ENCODE measurements at regions not wholly inside any gene's neighbourhood (a gene's known extent, or its start where the extent isn't known, plus 50 kb on each side); places are given as distances from the start of the nearest gene placed in this dataset.

DNA sequence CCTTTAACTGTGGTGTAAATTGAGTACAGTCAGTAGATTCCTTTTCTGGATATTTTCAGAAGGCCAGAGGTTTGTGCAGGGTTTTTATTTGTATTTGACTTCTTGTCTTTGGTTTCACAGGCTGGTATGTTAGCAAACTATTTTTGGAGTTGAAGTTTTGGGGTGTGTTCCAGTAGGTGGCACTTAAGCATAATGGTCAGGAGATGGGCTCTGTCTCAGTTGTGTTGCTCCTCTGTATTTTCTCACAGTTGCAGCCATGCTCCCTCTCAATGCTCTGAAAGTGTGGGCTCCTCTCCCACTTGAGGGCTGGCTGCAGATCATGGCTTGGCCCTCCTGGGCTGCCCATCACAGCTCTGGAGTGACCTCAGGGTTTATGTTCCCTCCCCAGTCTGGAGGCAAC lies 267.0 kb upstream of the PCSK5 start:
- Histone ChIP-seq H3K27ac (ENCODE audit: low read length) (no peak overlapping the region), H3K27me3 (replicated peaks in 1 of 2; ENCODE audit: control insufficient read depth in 2 of 2, extremely low read depth in 1 of 2, insufficient read depth in 2 of 2, low read length in 1 of 2) (peaks cover 0 to 19% of the 10 kb centered on the region in 2 experiments), H3K9me3 (no peaks in the 10 kb centered on the region), H3K4me1 (ENCODE audit: control insufficient read depth in 1 of 2, extremely low read depth in 1 of 2, insufficient read depth in 2 of 2, low read length in 2 of 2) (no peaks in the 10 kb centered on the region), H3K36me3 (ENCODE audit: control insufficient read depth in 2 of 2, extremely low read depth in 1 of 2, insufficient read depth in 1 of 2, low read length in 1 of 2) (no peaks in the 10 kb centered on the region), H3K4me3 (ENCODE audit: control insufficient read depth in 1 of 2, extremely low read depth in 1 of 2, low read length in 1 of 2) (no peak overlapping the region)
- no peak overlapping the region for H3K27ac Mint-ChIP-seq
- H3K36me3 Mint-ChIP-seq: no peaks in the 10 kb centered on the region
- ChIA-PET POLR2A (no interaction called here), CTCF (no interaction called here)
- H3K9me3 Mint-ChIP-seq: peaks cover 0 to 8% (median 5%) of the 10 kb centered on the region in 3 donors
- H3K4me1 Mint-ChIP-seq: no peaks in the 10 kb centered on the region
- DNase-seq (no peak), ATAC-seq (replicated peaks in 1 of 4) (no peak)
- no peak overlapping the region for H3K4me3 Mint-ChIP-seq
- peaks cover 23 to 25% of the 10 kb centered on the region in 2 donors for H3K27me3 Mint-ChIP-seq

DNA sequence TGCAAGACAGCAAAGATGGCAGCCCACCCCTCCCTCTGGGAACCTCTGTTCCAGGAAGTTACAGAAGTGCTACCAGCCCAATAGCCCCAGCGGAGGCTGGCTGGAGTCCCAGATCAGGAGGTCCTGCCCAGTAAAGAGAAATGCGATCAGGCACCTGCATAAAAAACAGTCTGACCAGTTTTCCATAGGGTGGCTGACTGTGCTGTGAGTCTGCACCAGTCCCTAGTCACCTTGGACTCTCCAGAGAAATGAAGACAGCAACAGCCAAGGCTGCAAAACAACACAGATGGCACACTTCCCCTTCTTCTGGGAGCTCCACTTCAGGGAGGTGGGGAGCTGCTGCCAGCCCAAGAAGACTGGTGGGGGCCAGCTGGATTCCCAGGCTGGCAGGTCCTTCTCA lies 265.5 kb upstream of the PCSK5 start:
- peaks cover 0 to 19% of the 10 kb centered on the region in 2 experiments for H3K27me3 ChIP-seq (replicated peaks in 1 of 2; ENCODE audit: control insufficient read depth in 2 of 2, extremely low read depth in 1 of 2, insufficient read depth in 2 of 2, low read length in 1 of 2)
- DNase-seq: no peak
- H3K9me3 ChIP-seq: no peaks in the 10 kb centered on the region
- no peaks in the 10 kb centered on the region for H3K4me1 ChIP-seq (ENCODE audit: control insufficient read depth in 1 of 2, extremely low read depth in 1 of 2, insufficient read depth in 2 of 2, low read length in 2 of 2)
- no peak overlapping the region for H3K27ac Mint-ChIP-seq
- H3K4me3 ChIP-seq (ENCODE audit: control insufficient read depth in 1 of 2, extremely low read depth in 1 of 2, low read length in 1 of 2): no peak overlapping the region
- peaks cover 23 to 25% of the 10 kb centered on the region in 2 donors for H3K27me3 Mint-ChIP-seq
- ChIA-PET POLR2A (interaction anchor here in 1 of 2 donors (0.5 kb wide), 1 partner anchor 212 kb away, joined by 3 read pairs; no protein-coding TSS in a partner anchor), CTCF (interaction anchor here in 1 of 2 donors (0.6 kb wide), 1 partner anchor 678 kb away, joined by 6 read pairs; no protein-coding TSS in a partner anchor)
- H3K36me3 Mint-ChIP-seq: no peaks in the 10 kb centered on the region
- no peaks in the 10 kb centered on the region for H3K4me1 Mint-ChIP-seq
- 83% methylated on average over 2 of the region's 2 CpGs for WGBS (ENCODE audit: insufficient coverage)
- H3K27ac ChIP-seq (ENCODE audit: low read length): no peak overlapping the region
- H3K36me3 ChIP-seq (ENCODE audit: control insufficient read depth in 2 of 2, extremely low read depth in 1 of 2, insufficient read depth in 1 of 2, low read length in 1 of 2): no peaks in the 10 kb centered on the region
- H3K4me3 Mint-ChIP-seq: no peak overlapping the region
- peaks cover 0 to 8% (median 5%) of the 10 kb centered on the region in 3 donors for H3K9me3 Mint-ChIP-seq
- no peak for ATAC-seq (replicated peaks in 1 of 4)

DNA sequence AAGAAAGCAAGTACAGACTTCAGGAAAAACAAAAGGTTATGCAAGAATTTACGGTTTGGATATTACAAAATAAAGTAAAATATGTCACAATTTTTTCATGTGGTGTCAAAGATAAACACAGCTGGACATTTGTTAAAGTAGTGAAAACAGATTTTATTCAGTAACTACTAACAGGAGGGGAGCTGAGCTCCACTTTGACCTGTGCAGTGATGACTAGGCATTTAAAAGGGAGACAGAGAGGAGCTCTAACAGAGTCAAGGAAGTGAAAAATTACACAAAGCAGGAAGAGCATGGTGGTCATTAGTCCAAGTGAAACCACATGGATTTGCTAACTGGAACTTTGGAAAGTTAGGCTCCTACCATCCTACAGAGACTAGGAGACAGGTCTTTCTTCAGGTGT lies 263.6 kb upstream of the PCSK5 start:
- DNase-seq (no peak), ATAC-seq (replicated peaks in 1 of 4) (no peak)
- H3K27me3 Mint-ChIP-seq: peaks cover 16 to 23% of the 10 kb centered on the region in 2 donors
- H3K4me3 Mint-ChIP-seq: no peak overlapping the region
- H3K4me1 ChIP-seq (ENCODE audit: control insufficient read depth in 1 of 2, extremely low read depth in 1 of 2, insufficient read depth in 2 of 2, low read length in 2 of 2): no peaks in the 10 kb centered on the region
- no peaks in the 10 kb centered on the region for H3K9me3 Mint-ChIP-seq
- no peaks in the 10 kb centered on the region for H3K4me1 Mint-ChIP-seq
- POLR2A ChIA-PET: no interaction called here
- no peak overlapping the region for H3K27ac ChIP-seq (ENCODE audit: low read length)
- H3K27me3 ChIP-seq (replicated peaks in 1 of 2; ENCODE audit: control insufficient read depth in 2 of 2, extremely low read depth in 1 of 2, insufficient read depth in 2 of 2, low read length in 1 of 2): peaks cover 0 to 19% of the 10 kb centered on the region in 2 experiments
- H3K36me3 Mint-ChIP-seq: no peaks in the 10 kb centered on the region
- no peaks in the 10 kb centered on the region for H3K9me3 ChIP-seq
- no peaks in the 10 kb centered on the region for H3K36me3 ChIP-seq (ENCODE audit: control insufficient read depth in 2 of 2, extremely low read depth in 1 of 2, insufficient read depth in 1 of 2, low read length in 1 of 2)
- H3K27ac Mint-ChIP-seq: no peak overlapping the region
- WGBS (ENCODE audit: insufficient coverage): no CpG with 5 or more reads among the region's 1 CpG
- CTCF ChIA-PET: no interaction called here
- H3K4me3 ChIP-seq (ENCODE audit: control insufficient read depth in 1 of 2, extremely low read depth in 1 of 2, low read length in 1 of 2): no peak overlapping the region

DNA sequence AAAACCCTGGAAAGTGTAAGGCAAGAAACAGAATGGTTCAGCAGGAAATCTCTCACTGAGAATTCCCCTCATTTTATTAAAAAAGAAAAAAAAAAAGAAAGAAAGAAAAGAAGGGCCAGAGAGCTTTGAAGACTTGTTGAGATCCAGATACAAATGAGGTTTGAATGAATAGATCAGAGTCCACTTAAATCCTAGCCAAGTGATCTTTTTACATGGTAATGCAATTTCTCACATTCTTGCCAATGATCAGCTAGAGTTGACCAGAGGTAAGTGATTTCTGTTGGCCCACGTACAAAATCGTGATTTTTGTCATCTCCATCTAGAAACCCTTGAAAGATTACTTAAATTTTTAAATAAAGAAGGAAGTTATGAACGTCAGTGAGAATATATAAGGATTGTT lies 261.5 kb upstream of the PCSK5 start:
- H3K9me3 Mint-ChIP-seq: no peaks in the 10 kb centered on the region
- ChIA-PET CTCF (no interaction called here), POLR2A (no interaction called here)
- peaks cover 0 to 17% of the 10 kb centered on the region in 2 experiments for H3K27me3 ChIP-seq (replicated peaks in 1 of 2; ENCODE audit: control insufficient read depth in 2 of 2, extremely low read depth in 1 of 2, insufficient read depth in 2 of 2, low read length in 1 of 2)
- no peaks in the 10 kb centered on the region for H3K36me3 Mint-ChIP-seq
- H3K4me1 ChIP-seq (ENCODE audit: control insufficient read depth in 1 of 2, extremely low read depth in 1 of 2, insufficient read depth in 2 of 2, low read length in 2 of 2): no peaks in the 10 kb centered on the region
- H3K36me3 ChIP-seq (ENCODE audit: control insufficient read depth in 2 of 2, extremely low read depth in 1 of 2, insufficient read depth in 1 of 2, low read length in 1 of 2): no peaks in the 10 kb centered on the region
- DNase-seq (no peak), ATAC-seq (replicated peaks in 1 of 4) (no peak)
- WGBS (ENCODE audit: insufficient coverage): no CpG with 5 or more reads among the region's 3 CpGs
- no peak overlapping the region for H3K4me3 ChIP-seq (ENCODE audit: control insufficient read depth in 1 of 2, extremely low read depth in 1 of 2, low read length in 1 of 2)
- no peak overlapping the region for H3K4me3 Mint-ChIP-seq
- no peak overlapping the region for H3K27ac Mint-ChIP-seq
- no peak overlapping the region for H3K27ac ChIP-seq (ENCODE audit: low read length)
- no peaks in the 10 kb centered on the region for H3K4me1 Mint-ChIP-seq
- H3K27me3 Mint-ChIP-seq: peaks cover 6 to 12% of the 10 kb centered on the region in 2 donors
- H3K9me3 ChIP-seq: no peaks in the 10 kb centered on the region

DNA sequence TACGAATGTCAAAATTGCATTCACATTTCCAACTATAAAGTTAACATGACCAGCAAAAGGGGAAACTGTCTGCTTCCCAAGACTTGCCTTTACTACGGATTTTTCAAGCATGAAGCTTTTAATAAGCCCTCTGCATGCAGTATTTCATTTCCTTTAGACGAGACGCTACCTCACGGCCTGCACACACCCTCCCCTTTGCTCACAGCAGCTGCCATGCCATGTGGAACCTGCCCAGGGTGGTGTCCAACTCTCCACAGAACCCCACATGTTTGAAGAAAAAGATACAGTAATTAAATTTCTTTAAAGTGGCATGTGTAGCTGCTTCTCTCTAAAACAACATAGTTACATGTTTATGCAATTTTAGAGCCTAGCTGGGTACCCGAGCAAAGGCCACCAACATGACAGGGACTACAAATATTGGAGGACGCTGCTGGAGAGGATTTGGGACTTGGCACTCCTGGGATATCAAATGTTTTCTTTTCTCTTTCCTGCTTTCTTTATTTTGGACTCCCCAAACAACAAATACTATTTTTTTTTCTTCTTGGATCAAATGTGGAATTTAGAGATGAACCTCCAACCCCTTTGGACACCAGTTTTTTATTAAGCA lies 256.9 kb upstream of the PCSK5 start:
- Histone ChIP-seq H3K4me3 (ENCODE audit: control insufficient read depth in 1 of 2, extremely low read depth in 1 of 2, low read length in 1 of 2) (no peak overlapping the region), H3K4me1 (ENCODE audit: control insufficient read depth in 1 of 2, extremely low read depth in 1 of 2, insufficient read depth in 2 of 2, low read length in 2 of 2) (no peaks in the 10 kb centered on the region), H3K9me3 (no peaks in the 10 kb centered on the region), H3K27me3 (replicated peaks in 1 of 2; ENCODE audit: control insufficient read depth in 2 of 2, extremely low read depth in 1 of 2, insufficient read depth in 2 of 2, low read length in 1 of 2) (no peaks in the 10 kb centered on the region), H3K36me3 (ENCODE audit: control insufficient read depth in 2 of 2, extremely low read depth in 1 of 2, insufficient read depth in 1 of 2, low read length in 1 of 2) (no peaks in the 10 kb centered on the region), H3K27ac (ENCODE audit: low read length) (no peak overlapping the region)
- Mint-ChIP-seq H3K27ac (no peak overlapping the region), H3K4me3 (no peak overlapping the region), H3K36me3 (no peaks in the 10 kb centered on the region), H3K4me1 (no peaks in the 10 kb centered on the region), H3K27me3 (no peaks in the 10 kb centered on the region), H3K9me3 (no peaks in the 10 kb centered on the region)
- 56% methylated on average over 2 of the region's 7 CpGs for WGBS (ENCODE audit: insufficient coverage)
- CTCF ChIA-PET: no interaction called here
- POLR2A ChIA-PET: no interaction called here
- DNase-seq: no peak
- ATAC-seq (replicated peaks in 1 of 4): no peak

DNA sequence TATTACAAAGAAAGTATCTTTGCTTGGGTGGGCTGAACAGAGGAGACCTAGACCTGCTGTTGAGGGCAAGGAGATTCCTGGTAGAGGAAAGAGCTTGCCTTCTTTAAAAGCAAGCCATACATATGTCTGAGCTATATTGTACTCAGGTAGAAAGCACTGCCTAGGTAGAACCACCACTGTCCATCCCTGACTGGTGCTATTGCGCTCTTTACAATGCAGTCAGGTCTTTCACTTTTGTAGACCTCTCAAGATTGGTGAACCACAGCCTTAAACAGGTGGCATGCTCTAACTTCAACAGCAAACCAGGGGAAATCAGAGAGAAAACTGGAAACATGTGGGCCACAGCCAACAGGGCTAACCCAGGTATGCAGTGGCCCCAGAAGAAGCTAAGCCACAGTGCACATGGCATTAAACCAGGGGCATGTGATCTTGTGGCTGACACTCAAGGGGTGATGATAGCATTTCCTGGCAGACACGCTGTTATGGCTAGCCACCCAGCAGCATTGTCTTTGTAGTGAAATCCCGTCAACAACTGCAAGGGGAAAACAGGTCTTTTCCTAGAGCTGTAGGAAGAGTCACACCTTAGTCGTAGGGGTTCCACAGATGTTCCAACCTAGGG lies 253.9 kb upstream of the PCSK5 start:
- Mint-ChIP-seq H3K9me3 (no peaks in the 10 kb centered on the region), H3K36me3 (no peaks in the 10 kb centered on the region), H3K27me3 (no peaks in the 10 kb centered on the region), H3K4me3 (no peak overlapping the region), H3K4me1 (no peaks in the 10 kb centered on the region), H3K27ac (no peak overlapping the region)
- Histone ChIP-seq H3K9me3 (no peaks in the 10 kb centered on the region), H3K36me3 (ENCODE audit: control insufficient read depth in 2 of 2, extremely low read depth in 1 of 2, insufficient read depth in 1 of 2, low read length in 1 of 2) (no peaks in the 10 kb centered on the region), H3K27ac (ENCODE audit: low read length) (no peak overlapping the region), H3K27me3 (replicated peaks in 1 of 2; ENCODE audit: control insufficient read depth in 2 of 2, extremely low read depth in 1 of 2, insufficient read depth in 2 of 2, low read length in 1 of 2) (no peaks in the 10 kb centered on the region), H3K4me3 (ENCODE audit: control insufficient read depth in 1 of 2, extremely low read depth in 1 of 2, low read length in 1 of 2) (no peak overlapping the region), H3K4me1 (ENCODE audit: control insufficient read depth in 1 of 2, extremely low read depth in 1 of 2, insufficient read depth in 2 of 2, low read length in 2 of 2) (no peaks in the 10 kb centered on the region)
- ATAC-seq (replicated peaks in 1 of 4): no peak
- POLR2A ChIA-PET: no interaction called here
- no peak for DNase-seq
- CTCF ChIA-PET: no interaction called here
- WGBS (ENCODE audit: insufficient coverage): 35% methylated on average over 3 of the region's 4 CpGs
